Left renal cortex interstitium (tissue), 4 donors: ENCODE measurements at regions not wholly inside any gene's neighbourhood (a gene's known extent, or its start where the extent isn't known, plus 50 kb on each side); places are given as distances from the start of the nearest gene placed in this dataset.

ENCODE experiments used
- DNase-seq, 4 donors: peaks; one replicate each; pipeline ENCODE4 v3.0.0-alpha.2; 2013; ENCODE audit warnings: low read depth in 4 of 4, low spot score in 2 of 4, missing footprints in 1 of 4

GRCh38 chr6:133170602-133171001 is 70.6 kb upstream of the EYA4 start:
- DNase-seq: no peak

DNA sequence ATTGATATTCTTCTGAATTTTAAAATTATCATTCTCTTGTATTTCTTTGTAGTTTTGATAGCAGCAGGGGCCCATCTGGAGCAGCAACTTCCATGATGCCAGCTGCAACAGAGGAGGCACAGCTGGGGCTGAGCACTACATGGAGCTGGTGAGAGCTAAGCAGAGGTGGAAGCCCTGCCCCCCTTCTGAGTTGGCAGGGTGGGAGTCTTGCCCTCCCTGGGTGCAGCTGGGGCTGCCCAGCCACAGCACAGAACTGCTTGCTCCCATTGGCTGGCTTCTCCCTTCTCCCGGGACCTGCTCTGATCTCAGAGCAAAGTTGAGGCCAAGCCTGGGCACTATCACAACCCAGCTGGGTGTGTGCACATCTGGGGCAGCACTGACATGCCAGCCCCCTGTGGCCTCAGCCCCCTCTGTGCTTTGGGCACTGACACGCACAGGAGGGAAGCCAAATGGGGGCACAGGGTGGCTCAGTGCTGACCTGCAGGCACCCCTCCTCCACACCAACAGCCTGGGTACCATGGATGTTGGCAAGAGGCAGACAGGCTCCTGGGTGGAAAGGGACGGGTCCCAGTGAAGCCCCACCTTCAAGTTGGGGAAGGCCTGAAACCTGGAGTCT is 69.1 kb upstream of the EYA4 start:
- DNase-seq: no peak

DNA sequence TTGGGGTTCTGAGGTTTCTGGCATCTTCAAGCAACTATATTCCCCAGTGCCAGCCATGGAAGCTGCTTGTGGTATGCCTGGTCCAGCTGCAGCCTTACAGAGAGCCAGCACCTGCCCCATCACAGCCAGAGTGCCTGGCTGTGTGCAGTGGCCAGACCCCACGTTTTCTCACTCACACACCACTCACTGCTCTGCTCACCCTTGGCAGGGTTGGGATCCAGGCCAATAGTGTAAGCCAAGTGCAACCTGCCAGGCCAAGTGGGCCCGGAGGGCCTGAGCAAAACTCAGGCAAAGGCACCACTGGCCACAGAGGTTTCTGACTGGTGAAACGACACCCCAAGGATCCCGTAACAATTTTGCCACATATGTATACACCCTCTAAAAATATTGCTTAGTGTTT is 67.9 kb upstream of the EYA4 start:
- DNase-seq: no peak

GRCh38 chr6:133179481-133179880 is 61.7 kb upstream of the EYA4 start:
- DNase-seq: no peak

DNA sequence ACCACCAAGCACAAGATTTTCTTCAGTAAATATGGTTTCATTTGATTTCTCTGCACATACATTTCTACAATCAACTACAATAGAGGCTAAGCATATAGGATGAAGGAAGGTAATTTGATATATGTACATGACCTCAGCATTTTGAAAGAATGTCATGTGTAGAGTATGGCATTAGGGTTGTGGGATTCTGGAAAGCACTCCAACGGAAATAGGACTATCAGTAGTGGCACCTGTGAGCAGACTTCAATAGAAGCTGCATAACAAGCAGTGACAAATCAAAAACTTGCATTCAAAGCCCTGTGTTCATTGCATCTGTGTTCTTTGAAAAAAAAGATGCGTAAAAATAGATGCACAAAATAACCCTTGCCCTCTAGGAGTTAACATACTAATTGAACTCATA is 57.5 kb upstream of the EYA4 start:
- no peak for DNase-seq

GRCh38 chr6:133184798-133185372 is 56.3 kb upstream of the EYA4 start:
- peak in 1 of 4 donors; percentile 34 for DNase-seq

DNA sequence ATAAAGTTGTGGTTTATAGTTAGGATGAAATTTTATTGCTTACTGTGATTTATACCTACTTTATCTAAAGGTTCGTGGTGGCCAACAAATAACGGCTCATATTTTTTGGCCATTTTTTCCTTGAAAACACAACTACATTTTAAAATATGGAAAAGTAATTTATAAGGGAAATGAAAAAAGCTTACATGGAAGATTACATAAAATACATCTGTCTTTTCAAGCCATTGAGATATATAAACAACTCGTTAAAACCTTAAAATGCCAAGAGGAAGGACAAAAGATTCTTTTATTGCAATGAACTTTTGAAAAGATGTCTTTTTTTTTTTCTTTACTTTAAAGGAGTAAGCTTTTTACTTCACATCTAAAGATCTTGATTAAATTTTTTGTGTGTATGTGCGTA is 55.4 kb upstream of the EYA4 start:
- no peak for DNase-seq

DNA sequence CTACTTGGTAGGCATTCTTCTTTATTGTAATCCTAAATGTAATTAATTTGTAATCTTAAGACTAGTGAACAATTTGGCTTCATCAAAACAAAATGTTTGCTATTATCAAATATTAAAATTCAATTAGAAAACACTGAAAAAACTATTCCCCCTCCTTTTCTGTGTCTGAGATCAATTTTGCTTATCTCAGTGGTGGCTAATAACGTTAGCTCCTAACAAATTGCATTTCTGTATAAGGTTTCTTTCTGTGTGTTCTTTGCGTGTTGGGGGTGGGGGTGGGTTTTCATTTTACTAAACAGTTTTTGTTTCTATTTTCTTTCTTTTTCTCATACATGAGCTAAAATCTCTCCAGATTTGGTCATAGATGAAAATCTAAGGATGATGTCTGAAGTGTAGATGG is 54.0 kb upstream of the EYA4 start:
- no peak for DNase-seq

- DNase-seq: no peak
Measured at GRCh38 chr6:133187657-133188453, 53.3 kb upstream of the EYA4 start.

GRCh38 chr6:133190912-133191311 is 50.2 kb upstream of the EYA4 start:
- DNase-seq: no peak

DNA sequence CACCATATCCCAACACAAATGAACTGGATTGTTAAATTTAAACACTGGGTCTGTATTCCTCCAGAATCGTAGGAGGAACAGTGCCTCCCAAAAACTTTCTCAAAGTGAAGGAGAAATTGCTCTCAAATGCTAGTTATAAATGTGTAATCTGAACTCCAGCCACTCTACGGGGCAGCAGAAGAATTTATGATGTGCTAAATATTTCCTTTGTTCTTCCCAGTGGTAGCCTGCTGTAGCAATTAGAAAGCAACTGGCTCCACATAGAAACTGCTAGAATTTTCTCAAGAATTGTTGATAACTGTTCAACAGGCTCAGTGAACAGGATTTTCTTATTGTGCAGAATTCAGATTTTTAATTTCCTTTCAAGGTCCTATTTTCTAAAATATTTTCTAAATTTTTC is 49.8 kb upstream of the EYA4 start:
- DNase-seq: no peak
